H1 (cell line): ENCODE measurements at regions not wholly inside any gene's neighbourhood (a gene's known extent, or its start where the extent isn't known, plus 50 kb on each side); places are given as distances from the start of the nearest gene placed in this dataset.

Experiments used
- CTCF ChIA-PET: fragments of 300-600 bp; sonication (Branson Sonifier 250); formaldehyde crosslinking; loops from one replicate; lab custom pipeline; 2021; ENCODE audit not compliant: partially characterized antibody; lab: Charles Lee
- POLR2A ChIA-PET: fragments of 300-600 bp; sonication (Branson Sonifier 250); formaldehyde crosslinking; loops from one replicate; lab custom pipeline; 2021; ENCODE audit warnings: inconsistent platforms; ENCODE audit not compliant: partially characterized antibody; lab: Charles Lee
- DNase-seq, 2 experiments: peaks; one replicate each; pipeline versions ENCODE4 v3.0.0 to v3.0.0-alpha.2; 2010 to 2022; ENCODE audit warnings: low spot score in 2 of 2, low read depth in 1 of 2, mixed read lengths in 1 of 2
- FAIRE-seq: peaks from 2 replicates; lab custom pipeline; 2011; peaks lifted over from hg19 to GRCh38; lab: Jason Lieb, UNC
- H2AFZ ChIP-seq: 2 replicates; pipeline ENCODE4 v1.8.1; 2012; ENCODE audit warnings: low read length, inconsistent platforms
- H2AK5ac ChIP-seq: 2 replicates; pipeline ENCODE4 v1.6.1; 2013; ENCODE audit warnings: low read depth, low read length
- H2BK120ac ChIP-seq: replicated peaks from 2 replicates; pipeline ENCODE3; 2013; ENCODE audit warnings: low read depth, low read length, inconsistent platforms
- H2BK12ac ChIP-seq: 2 replicates; pipeline ENCODE4 v1.6.1; 2013; ENCODE audit warnings: low read depth, low read length
- H2BK15ac ChIP-seq: 2 replicates; pipeline ENCODE4 v1.6.1; 2013; ENCODE audit warnings: low read length
- H2BK20ac ChIP-seq: 2 replicates; pipeline ENCODE4 v1.6.1; 2013; ENCODE audit warnings: low read length
- H2BK5ac ChIP-seq: 2 replicates; pipeline ENCODE4 v1.6.1; 2013; ENCODE audit warnings: low read depth, low read length
- H3K14ac ChIP-seq: 2 replicates; pipeline ENCODE4 v1.6.1; 2013; ENCODE audit warnings: inconsistent platforms; ENCODE audit not compliant: insufficient read length
- H3K18ac ChIP-seq: 2 replicates; pipeline ENCODE4 v1.6.1; 2013; ENCODE audit warnings: low read length; ENCODE audit errors: extremely low read depth
- H3K23ac ChIP-seq: 2 replicates; pipeline ENCODE4 v1.6.1; 2013; ENCODE audit warnings: inconsistent platforms; ENCODE audit not compliant: insufficient read length
- H3K23me2 ChIP-seq: 2 replicates; pipeline ENCODE4 v1.6.1; 2013; ENCODE audit warnings: low read depth, low read length
- H3K27ac ChIP-seq: 2 replicates; pipeline ENCODE4 v1.6.1; 2011; ENCODE audit warnings: low read depth, low read length, inconsistent platforms
- H3K27me3 ChIP-seq, 4 experiments: replicated peaks in 1 of 4; 1 replicate in 1 of 4; 2 replicates in 3 of 4; pipeline versions ENCODE4 v1.6.1 to v1.8.1; 2011 to 2013; ENCODE audit warnings: low read length in 3 of 4, mild to moderate bottlenecking in 3 of 4, inconsistent platforms in 2 of 4, mixed read lengths in 2 of 4, moderate library complexity in 1 of 4; ENCODE audit not compliant: control insufficient read depth in 3 of 4, insufficient read depth in 3 of 4; ENCODE audit errors: extremely low read depth in 1 of 4
- H3K36me3 ChIP-seq, 4 experiments: 2 replicates each; pipeline versions ENCODE4 v1.6.1 to v1.8.1; 2011 to 2013; ENCODE audit warnings: mild to moderate bottlenecking in 4 of 4, low read length in 3 of 4, moderate library complexity in 2 of 4, control low read depth in 1 of 4, inconsistent platforms in 1 of 4; ENCODE audit not compliant: insufficient read depth in 4 of 4, control insufficient read depth in 2 of 4
- H3K4ac ChIP-seq: replicated peaks from 2 replicates; pipeline ENCODE3; 2013; ENCODE audit warnings: low read length, low read depth, mixed read lengths, inconsistent platforms; ENCODE audit not compliant: insufficient read length
- H3K4me1 ChIP-seq, 4 experiments: replicated peaks in 1 of 4; 1 replicate in 1 of 4; 2 replicates in 3 of 4; pipeline versions ENCODE4 v1.6.1 to v1.8.1; 2011 to 2013; ENCODE audit warnings: low read length in 3 of 4, inconsistent platforms in 2 of 4, mixed read lengths in 1 of 4; ENCODE audit not compliant: insufficient read depth in 4 of 4, control insufficient read depth in 3 of 4
- H3K4me2 ChIP-seq, 2 experiments: 2 replicates each; pipeline versions ENCODE4 v1.6.1 to v1.8.1; 2011 to 2013; ENCODE audit warnings: low read depth in 2 of 2, low read length in 2 of 2, control low read depth in 1 of 2, inconsistent platforms in 1 of 2, mild to moderate bottlenecking in 1 of 2; ENCODE audit not compliant: insufficient read depth in 1 of 2
- H3K4me3 ChIP-seq, 4 experiments: fragments of 200-600, 300-600 bp in 1 of 4; sonication (generic), shearing (Covaris generic), sonication (Bioruptor Twin) in 1 of 4; 2 replicates each; pipeline versions ENCODE4 v1.5.1 to v1.8.1; 2011 to 2016; ENCODE audit warnings: low read length in 4 of 4, low read depth in 3 of 4, control low read depth in 2 of 4, inconsistent platforms in 2 of 4, mild to moderate bottlenecking in 2 of 4, mixed read lengths in 1 of 4, moderate library complexity in 1 of 4; ENCODE audit not compliant: insufficient read depth in 2 of 4; ENCODE audit errors: extremely low read depth in 1 of 4
- H3K56ac ChIP-seq: replicated peaks from 2 replicates; pipeline ENCODE3; 2013; ENCODE audit warnings: low read depth, mild to moderate bottlenecking, mixed read lengths, low read length, inconsistent platforms; ENCODE audit not compliant: insufficient read length
- H3K79me1 ChIP-seq: 2 replicates; pipeline ENCODE4 v1.6.1; 2013; ENCODE audit warnings: low read depth, low read length, control low read depth
- H3K79me2 ChIP-seq, 2 experiments: 2 replicates each; pipeline versions ENCODE4 v1.6.1 to v1.8.1; 2012 to 2013; ENCODE audit warnings: low read length in 2 of 2, mild to moderate bottlenecking in 2 of 2, inconsistent platforms in 1 of 2; ENCODE audit not compliant: insufficient read depth in 2 of 2, control insufficient read depth in 1 of 2
- H3K9ac ChIP-seq, 4 experiments: replicated peaks in 1 of 4; 1 replicate in 1 of 4; 2 replicates in 3 of 4; pipeline versions ENCODE4 v1.6.1 to v1.8.1; 2011 to 2013; ENCODE audit warnings: low read depth in 3 of 4, low read length in 3 of 4, control low read depth in 2 of 4, mild to moderate bottlenecking in 2 of 4, moderate library complexity in 2 of 4, inconsistent platforms in 1 of 4; ENCODE audit errors: extremely low read depth in 1 of 4
- H3K9me3 ChIP-seq, 2 experiments: 2 replicates each; pipeline versions ENCODE4 v1.6.1 to v1.8.1; 2012 to 2013; ENCODE audit warnings: mild to moderate bottlenecking in 2 of 2, moderate library complexity in 2 of 2, control low read depth in 1 of 2, inconsistent platforms in 1 of 2, low read depth in 1 of 2, low read length in 1 of 2, mixed read lengths in 1 of 2; ENCODE audit not compliant: insufficient read depth in 2 of 2
- H4K20me1 ChIP-seq, 2 experiments: replicated peaks in 1 of 2; 2 replicates each; pipeline versions ENCODE3 to v1.8.1; 2011 to 2013; ENCODE audit warnings: inconsistent platforms in 2 of 2, low read length in 2 of 2, mild to moderate bottlenecking in 1 of 2; ENCODE audit not compliant: insufficient read depth in 2 of 2, control insufficient read depth in 1 of 2
- H4K5ac ChIP-seq: 2 replicates; pipeline ENCODE4 v1.6.1; 2013; ENCODE audit warnings: low read length, low read depth, mixed read lengths, inconsistent platforms; ENCODE audit not compliant: insufficient read length
- H4K8ac ChIP-seq: 2 replicates; pipeline ENCODE4 v1.8.0; 2013; ENCODE audit warnings: mild to moderate bottlenecking, moderate library complexity, low read length, inconsistent platforms; ENCODE audit not compliant: insufficient read depth; ENCODE audit errors: extremely low read depth
- H4K91ac ChIP-seq: replicated peaks from 2 replicates; pipeline ENCODE3; 2013; ENCODE audit warnings: low read length, mixed read lengths, inconsistent platforms; ENCODE audit not compliant: insufficient read length
- EP300 ChIP-seq, 2 experiments: IDR thresholded peaks; 1 replicate in 1 of 2; 2 replicates in 1 of 2; pipeline ENCODE4 v1.6.1; 2011 to 2012; ENCODE audit warnings: low read depth in 2 of 2, low read length in 2 of 2, mild to moderate bottlenecking in 2 of 2, borderline replicate concordance in 1 of 2, inconsistent platforms in 1 of 2, moderate library complexity in 1 of 2
- WGBS, 2 experiments: shearing (Covaris generic) in 1 of 2; methylation state at CpG; one replicate each; pipeline versions ENCODE4 v1.1.6 to v1.1.7; 2013 to 2015; ENCODE audit warnings: low lambda C conversion rate in 2 of 2, mixed read lengths in 2 of 2, inconsistent platforms in 1 of 2, low coverage in 1 of 2, missing lambda C conversion rate in 1 of 2; ENCODE audit not compliant: insufficient replicate concordance in 2 of 2, insufficient coverage in 1 of 2, insufficient read length in 1 of 2; ENCODE audit errors: extremely low coverage in 1 of 2, missing lambda C conversion rate in 1 of 2; 5-methylcytosine and 5-hydroxymethylcytosine counted together

- no peak overlapping the region for H3K4me2 ChIP-seq
- 90% methylated on average over 4 of the region's 10 CpGs; no CpG with 5 or more reads in 1 of the 2 experiments for WGBS, 2 experiments
- no peak overlapping the region for H2BK15ac ChIP-seq
- no peak overlapping the region for H2BK12ac ChIP-seq
- H3K4ac ChIP-seq, result no peak overlapping the region
- H4K5ac ChIP-seq, result no peak overlapping the region
- POLR2A ChIA-PET, result no interaction called here
- H3K36me3 ChIP-seq, result no peaks in the 10 kb centered on the region
- H3K23ac ChIP-seq, result no peak overlapping the region
- H3K9me3 ChIP-seq, result no peaks in the 10 kb centered on the region
- DNase-seq, result no peak
- H3K27me3 ChIP-seq, result no peaks in the 10 kb centered on the region
- H3K79me1 ChIP-seq, result no peaks in the 10 kb centered on the region
- no peaks in the 10 kb centered on the region for H3K79me2 ChIP-seq
- no peak overlapping the region for H3K27ac ChIP-seq
- H4K91ac ChIP-seq, result no peak overlapping the region
- no peak overlapping the region for H4K8ac ChIP-seq
- H3K56ac ChIP-seq, result no peak overlapping the region
- H2AFZ ChIP-seq, result no peak overlapping the region
- H3K18ac ChIP-seq, result no peak overlapping the region
- H3K4me3 ChIP-seq, result no peak overlapping the region
- no peak overlapping the region for H3K9ac ChIP-seq
- no peaks in the 10 kb centered on the region for H4K20me1 ChIP-seq
- no peak overlapping the region for H2BK20ac ChIP-seq
- CTCF ChIA-PET, result no interaction called here
- H2BK120ac ChIP-seq, result no peak overlapping the region
- H2BK5ac ChIP-seq, result no peak overlapping the region
- no peaks in the 10 kb centered on the region for H3K23me2 ChIP-seq
- no peak overlapping the region for H3K14ac ChIP-seq
- H3K4me1 ChIP-seq, result no peaks in the 10 kb centered on the region
- no peak overlapping the region for H2AK5ac ChIP-seq
- FAIRE-seq, result no peak
- no peak for TF ChIP-seq EP300 (IDR thresholded peaks at IDR 0.05; ENCODE audit: borderline replicate concordance in 1 of 2, low read depth in 2 of 2, low read length in 2 of 2)
These were observed 956.7 kb downstream of the GLUD2 start for GRCh38 chrX:122004127-122004526.
